ENCODE measurements at regions not wholly inside any gene's neighbourhood (a gene's known extent, or its start where the extent isn't known, plus 50 kb on each side); places are given as distances from the start of the nearest gene placed in this dataset.

DNA sequence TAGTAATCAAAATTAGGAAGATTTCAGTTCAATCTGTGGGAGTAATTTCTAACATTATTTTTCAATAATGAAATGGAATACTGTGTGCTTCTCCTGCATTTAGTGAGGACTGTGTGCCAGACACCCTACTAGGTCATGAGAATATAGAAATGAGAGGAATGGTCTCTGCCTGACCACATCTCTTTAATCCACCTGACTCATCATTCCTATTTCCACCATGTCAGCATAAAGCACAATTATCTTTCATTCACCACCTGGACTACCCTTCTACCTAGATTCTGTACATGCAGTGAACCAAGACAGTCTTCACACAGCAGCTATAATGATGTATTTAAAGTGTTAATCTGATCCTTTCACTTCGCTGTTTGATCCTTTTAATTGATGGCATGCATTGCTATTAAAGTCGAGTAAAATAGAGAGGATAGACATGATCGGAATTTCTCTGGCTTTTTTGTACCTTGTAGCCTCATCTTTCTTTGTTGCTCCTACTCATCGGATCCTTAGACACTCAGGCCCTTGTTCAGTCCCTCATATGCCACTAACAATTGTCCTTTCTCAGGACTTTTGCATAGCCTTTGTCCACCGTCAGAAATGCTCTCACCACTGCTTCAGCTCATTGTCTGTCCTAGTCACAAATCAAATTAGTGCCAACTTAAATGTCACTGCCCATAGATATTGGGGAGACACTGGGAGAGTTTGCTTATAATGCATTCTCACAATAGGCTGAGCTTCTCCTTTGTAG lies 1037.1 kb downstream of the REEP3 start:
- Histone ChIP-seq H2AFZ (ENCODE audit: low read depth, low read length, severe bottlenecking) (no peak overlapping the region), H4K20me1 (ENCODE audit: low read depth, low read length) (no peaks in the 10 kb centered on the region), H3K4me2 (ENCODE audit: low read depth, low read length, poor library complexity, severe bottlenecking) (no peak overlapping the region), H3K27ac (ENCODE audit: low read depth, low read length) (no peak overlapping the region), H3K36me3 (ENCODE audit: low read length) (no peaks in the 10 kb centered on the region), H3K4me3 (ENCODE audit: insufficient read depth, low read length, poor library complexity, severe bottlenecking) (no peak overlapping the region), H3K79me2 (ENCODE audit: insufficient read depth, low read length) (no peaks in the 10 kb centered on the region), H3K9me3 (ENCODE audit: insufficient read depth, low read length) (no peaks in the 10 kb centered on the region), H3K9ac (ENCODE audit: low read length) (no peak overlapping the region), H3K9me2 (replicated peaks; ENCODE audit: insufficient read depth, low read length) (no peaks in the 10 kb centered on the region), H3F3A (ENCODE audit: insufficient read depth) (no peaks in the 10 kb centered on the region), H3K27me3 (ENCODE audit: low read length) (no peaks in the 10 kb centered on the region)
- TF ChIP-seq EZH2phosphoT487 (conservative IDR thresholded peaks at IDR 0.05; ENCODE audit: low read length), result no peak
- TF ChIP-seq, protein P1, sequence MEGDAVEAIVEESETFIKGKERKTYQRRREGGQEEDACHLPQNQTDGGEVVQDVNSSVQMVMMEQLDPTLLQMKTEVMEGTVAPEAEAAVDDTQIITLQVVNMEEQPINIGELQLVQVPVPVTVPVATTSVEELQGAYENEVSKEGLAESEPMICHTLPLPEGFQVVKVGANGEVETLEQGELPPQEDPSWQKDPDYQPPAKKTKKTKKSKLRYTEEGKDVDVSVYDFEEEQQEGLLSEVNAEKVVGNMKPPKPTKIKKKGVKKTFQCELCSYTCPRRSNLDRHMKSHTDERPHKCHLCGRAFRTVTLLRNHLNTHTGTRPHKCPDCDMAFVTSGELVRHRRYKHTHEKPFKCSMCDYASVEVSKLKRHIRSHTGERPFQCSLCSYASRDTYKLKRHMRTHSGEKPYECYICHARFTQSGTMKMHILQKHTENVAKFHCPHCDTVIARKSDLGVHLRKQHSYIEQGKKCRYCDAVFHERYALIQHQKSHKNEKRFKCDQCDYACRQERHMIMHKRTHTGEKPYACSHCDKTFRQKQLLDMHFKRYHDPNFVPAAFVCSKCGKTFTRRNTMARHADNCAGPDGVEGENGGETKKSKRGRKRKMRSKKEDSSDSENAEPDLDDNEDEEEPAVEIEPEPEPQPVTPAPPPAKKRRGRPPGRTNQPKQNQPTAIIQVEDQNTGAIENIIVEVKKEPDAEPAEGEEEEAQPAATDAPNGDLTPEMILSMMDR (IDR thresholded peaks at IDR 0.05; ENCODE audit: insufficient read depth, low read length, poor library complexity, severe bottlenecking), result no peak

DNA sequence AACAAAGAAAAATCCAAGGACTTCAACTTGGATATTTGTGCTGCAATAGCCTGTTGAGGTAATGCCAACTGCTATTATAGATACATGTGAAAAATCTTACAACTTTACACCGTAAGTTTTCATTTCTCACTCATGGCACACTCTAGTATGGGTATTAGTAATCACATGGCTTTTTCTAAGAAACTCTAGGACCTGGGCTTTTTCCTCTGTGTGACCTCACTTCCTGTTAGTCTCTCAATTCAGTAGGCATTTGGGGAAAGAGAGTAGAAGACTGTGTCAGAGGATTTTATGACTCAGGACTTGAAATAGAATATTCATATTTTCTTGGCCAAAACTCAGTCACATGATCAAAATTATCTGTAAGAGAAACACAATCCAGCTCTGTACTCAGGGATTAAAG lies 1049.9 kb downstream of the REEP3 start:
- Histone ChIP-seq H3K9me3 (ENCODE audit: insufficient read depth, low read length) (no peaks in the 10 kb centered on the region; the same call in 1 of the 2 replicates), H3K4me2 (ENCODE audit: low read depth, low read length, poor library complexity, severe bottlenecking) (no peak overlapping the region), H3K9ac (ENCODE audit: low read length) (no peak overlapping the region), H3K27ac (ENCODE audit: low read depth, low read length) (no peak overlapping the region), H2AFZ (ENCODE audit: low read depth, low read length, severe bottlenecking) (no peak overlapping the region), H4K20me1 (ENCODE audit: low read depth, low read length) (no peaks in the 10 kb centered on the region), H3K27me3 (ENCODE audit: low read length) (no peaks in the 10 kb centered on the region), H3K36me3 (ENCODE audit: low read length) (no peaks in the 10 kb centered on the region), H3F3A (ENCODE audit: insufficient read depth) (no peaks in the 10 kb centered on the region), H3K4me3 (ENCODE audit: insufficient read depth, low read length, poor library complexity, severe bottlenecking) (no peak overlapping the region), H3K9me2 (replicated peaks; ENCODE audit: insufficient read depth, low read length) (no peaks in the 10 kb centered on the region), H3K79me2 (ENCODE audit: insufficient read depth, low read length) (no peaks in the 10 kb centered on the region)
- TF ChIP-seq, protein P1 (IDR thresholded peaks at IDR 0.05; ENCODE audit: insufficient read depth, low read length, poor library complexity, severe bottlenecking), result no peak
- no peak for TF ChIP-seq EZH2phosphoT487 (conservative IDR thresholded peaks at IDR 0.05; ENCODE audit: low read length)

DNA sequence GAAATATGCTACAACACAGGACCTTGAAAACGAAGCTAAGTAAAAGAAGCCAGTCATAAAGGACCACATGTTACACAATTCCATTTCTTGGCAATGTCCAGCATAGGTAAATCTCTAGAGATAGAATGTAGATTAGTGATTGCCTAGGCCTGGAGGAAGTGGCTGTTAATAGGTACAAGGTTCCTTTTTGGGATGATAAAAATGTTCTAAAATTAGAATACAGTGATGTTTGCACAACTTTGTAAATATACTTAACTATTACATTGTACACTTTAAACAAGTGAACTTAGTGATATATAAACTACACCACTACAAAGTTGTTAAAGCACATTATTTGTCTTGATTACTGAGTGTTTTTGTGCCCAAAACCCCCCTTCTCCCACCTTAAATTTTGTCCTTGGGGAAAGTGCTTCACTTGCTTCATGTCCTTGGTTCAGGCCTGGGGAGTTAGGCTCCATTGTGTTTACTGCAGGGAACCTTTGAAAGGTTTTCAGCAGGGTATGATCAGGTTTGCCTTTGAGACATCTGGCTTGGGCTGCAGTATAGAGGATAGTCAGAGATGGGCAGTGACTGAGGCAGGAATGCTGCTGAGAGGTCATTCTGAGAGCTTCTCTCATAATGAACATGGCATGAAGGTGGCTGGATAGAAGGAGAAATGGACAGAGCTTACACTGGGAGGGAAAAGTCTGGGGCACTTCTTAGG lies 1052.6 kb downstream of the REEP3 start:
- H3K4me3 ChIP-seq (ENCODE audit: insufficient read depth, low read length, poor library complexity, severe bottlenecking), result no peak overlapping the region

More for the DNA sequence above, 1052.6 kb downstream of the REEP3 start:
- no peak for TF ChIP-seq EZH2phosphoT487 (conservative IDR thresholded peaks at IDR 0.05; ENCODE audit: low read length)
- TF ChIP-seq, protein P1 (IDR thresholded peaks at IDR 0.05; ENCODE audit: insufficient read depth, low read length, poor library complexity, severe bottlenecking), result no peak
- no peak overlapping the region for H2AFZ ChIP-seq (ENCODE audit: low read depth, low read length, severe bottlenecking)
- no peaks in the 10 kb centered on the region for H3F3A ChIP-seq (ENCODE audit: insufficient read depth)
- H3K9me3 ChIP-seq (ENCODE audit: insufficient read depth, low read length), result no peaks in the 10 kb centered on the region
- H3K36me3 ChIP-seq (ENCODE audit: low read length), result no peaks in the 10 kb centered on the region
- H3K27me3 ChIP-seq (ENCODE audit: low read length), result no peaks in the 10 kb centered on the region
- no peaks in the 10 kb centered on the region for H3K79me2 ChIP-seq (ENCODE audit: insufficient read depth, low read length)
- H3K9me2 ChIP-seq (replicated peaks; ENCODE audit: insufficient read depth, low read length), result no peaks in the 10 kb centered on the region
- H3K9ac ChIP-seq (ENCODE audit: low read length), result no peak overlapping the region
- H3K4me2 ChIP-seq (ENCODE audit: low read depth, low read length, poor library complexity, severe bottlenecking), result no peak overlapping the region
- no peaks in the 10 kb centered on the region for H4K20me1 ChIP-seq (ENCODE audit: low read depth, low read length)
- no peak overlapping the region for H3K27ac ChIP-seq (ENCODE audit: low read depth, low read length)
